IMR-90 (cell line): ENCODE measurements at regions not wholly inside any gene's neighbourhood (a gene's known extent, or its start where the extent isn't known, plus 50 kb on each side); places are given as distances from the start of the nearest gene placed in this dataset.

ENCODE experiments used
- ATAC-seq: fragments of 200-7000 bp; cut with Tn5 transposase; 2 replicates; pipeline ENCODE4 v1.9.1; 2020; ENCODE audit warnings: low read depth, mild to moderate bottlenecking, moderate library complexity
- BruUV-seq: library from RNA; stranded (reverse); fragments of 400-500 nt; replicated peaks from 2 replicates; lab custom pipeline; 2021; lab: Mats Ljungman, UMichigan
- CTCF ChIA-PET: fragments of 300-600 bp; formaldehyde crosslinking; extraction: SDS; loops from one replicate; lab custom pipeline; 2021; ENCODE audit warnings: antibody characterized with exemption; lab: Yijun Ruan, JAX
- POLR2A ChIA-PET: fragments of 300-600 bp; sonication (Branson Sonifier 250); formaldehyde crosslinking; loops from one replicate; lab custom pipeline; 2022; ENCODE audit warnings: antibody characterized with exemption; ENCODE audit not compliant: unreplicated experiment; lab: Charles Lee
- DNase-seq: peaks from one replicate; pipeline ENCODE4 v3.0.0; 2013
- H2AFZ ChIP-seq: replicated peaks from 2 replicates; pipeline ENCODE3; 2013; ENCODE audit warnings: low read length, mild to moderate bottlenecking; ENCODE audit not compliant: poor library complexity
- H2AK5ac ChIP-seq: 2 replicates; pipeline ENCODE4 v1.6.1; 2013; ENCODE audit warnings: low read depth, low read length, inconsistent platforms
- H2AK9ac ChIP-seq: replicated peaks from 2 replicates; pipeline ENCODE3; 2013; ENCODE audit warnings: mild to moderate bottlenecking, low read depth, low read length, moderate library complexity; ENCODE audit not compliant: poor library complexity
- H2BK120ac ChIP-seq: 2 replicates; pipeline ENCODE4 v1.6.1; 2013; ENCODE audit warnings: low read depth, low read length, inconsistent platforms
- H2BK15ac ChIP-seq: 3 replicates; pipeline ENCODE4 v1.6.1; 2013; ENCODE audit warnings: low read depth, low read length, inconsistent platforms
- H2BK20ac ChIP-seq: 2 replicates; pipeline ENCODE4 v1.6.1; 2013; ENCODE audit warnings: low read depth, mild to moderate bottlenecking, inconsistent platforms, low read length, moderate library complexity
- H2BK5ac ChIP-seq: 2 replicates; pipeline ENCODE4 v1.6.1; 2013; ENCODE audit warnings: mild to moderate bottlenecking, low read depth, low read length, inconsistent platforms; ENCODE audit not compliant: poor library complexity, severe bottlenecking
- H3K14ac ChIP-seq: replicated peaks from 2 replicates; pipeline ENCODE4 v1.6.1; 2013; ENCODE audit warnings: low read depth, low read length, inconsistent platforms
- H3K18ac ChIP-seq: 2 replicates; pipeline ENCODE4 v1.6.1; 2013; ENCODE audit warnings: low read depth, low read length, control low read depth
- H3K23ac ChIP-seq: 2 replicates; pipeline ENCODE4 v1.6.1; 2013; ENCODE audit warnings: low read depth, low read length, inconsistent platforms
- H3K27ac ChIP-seq: 2 replicates; pipeline ENCODE4 v1.5.1; 2013; ENCODE audit warnings: mild to moderate bottlenecking, control low read depth, low read length; ENCODE audit not compliant: insufficient read depth
- H3K27me3 ChIP-seq: 2 replicates; pipeline ENCODE4 v1.6.1; 2013; ENCODE audit warnings: low read length; ENCODE audit not compliant: control insufficient read depth, insufficient read depth
- H3K36me3 ChIP-seq: 2 replicates; pipeline ENCODE4 v1.6.1; 2013; ENCODE audit warnings: low read length, mixed read lengths; ENCODE audit not compliant: control insufficient read depth, insufficient read depth
- H3K4ac ChIP-seq: 2 replicates; pipeline ENCODE4 v1.6.1; 2013; ENCODE audit warnings: low read depth, low read length, inconsistent platforms
- H3K4me1 ChIP-seq: 2 replicates; pipeline ENCODE4 v1.6.1; 2013; ENCODE audit warnings: low read length, mixed read lengths; ENCODE audit not compliant: control insufficient read depth, insufficient read depth
- H3K4me2 ChIP-seq: 2 replicates; pipeline ENCODE4 v1.6.1; 2013; ENCODE audit warnings: low read depth, mild to moderate bottlenecking, control low read depth, low read length, moderate library complexity
- H3K4me3 ChIP-seq: 2 replicates; pipeline ENCODE4 v1.5.1; 2013; ENCODE audit warnings: low read depth, mild to moderate bottlenecking, control low read depth, low read length, moderate library complexity; ENCODE audit not compliant: insufficient read depth
- H3K56ac ChIP-seq: 2 replicates; pipeline ENCODE4 v1.6.1; 2013; ENCODE audit warnings: low read length, inconsistent platforms; ENCODE audit not compliant: insufficient read depth; ENCODE audit errors: extremely low read depth
- H3K79me1 ChIP-seq, 2 experiments: 2 replicates each; pipeline ENCODE4 v1.6.1; 2013; ENCODE audit warnings: low read length in 2 of 2, inconsistent platforms in 1 of 2, low read depth in 1 of 2
- H3K9ac ChIP-seq: 2 replicates; pipeline ENCODE4 v1.6.1; 2013; ENCODE audit warnings: low read depth, low read length, control low read depth
- H3K9me1 ChIP-seq: 2 replicates; pipeline ENCODE4 v1.6.1; 2013; ENCODE audit warnings: low read length, inconsistent platforms; ENCODE audit not compliant: insufficient read depth
- H3K9me3 ChIP-seq: 2 replicates; pipeline ENCODE4 v1.6.1; 2013; ENCODE audit warnings: low read length; ENCODE audit not compliant: control insufficient read depth, insufficient read depth
- H4K20me1 ChIP-seq: 2 replicates; pipeline ENCODE4 v1.6.1; 2013; ENCODE audit warnings: low read length, inconsistent platforms; ENCODE audit not compliant: insufficient read depth
- H4K5ac ChIP-seq: 2 replicates; pipeline ENCODE4 v1.6.1; 2013; ENCODE audit warnings: mild to moderate bottlenecking, low read depth, low read length, control low read depth
- H4K8ac ChIP-seq, 2 experiments: 2 replicates each; pipeline ENCODE4 v1.6.1; 2013; ENCODE audit warnings: low read depth in 2 of 2, low read length in 2 of 2, control low read depth in 1 of 2, inconsistent platforms in 1 of 2
- H4K91ac ChIP-seq: 2 replicates; pipeline ENCODE4 v1.6.1; 2013; ENCODE audit warnings: low read depth, low read length, inconsistent platforms; ENCODE audit not compliant: insufficient read depth
- CTCF ChIP-seq: conservative IDR thresholded peaks from 2 replicates; pipeline ENCODE4 v1.5.1; 2012; ENCODE audit warnings: mild to moderate bottlenecking, low read depth, low read length, improper control_type of control experiment
- MAFK ChIP-seq: IDR thresholded peaks from 2 replicates; pipeline ENCODE4 v1.6.1; 2012; ENCODE audit warnings: low read depth, low read length, improper control_type of control experiment
- NFE2L2 ChIP-seq: fragments of 150-350 bp; IDR thresholded peaks from 2 replicates; pipeline ENCODE4 v1.6.1; 2016; ENCODE audit warnings: low read depth, mild to moderate bottlenecking, low read length
- WGBS, 2 experiments: methylation state at CpG; one replicate each; pipeline versions ENCODE4 v1.1.5 to v1.1.7; 2013; ENCODE audit warnings: missing lambda C conversion rate in 2 of 2; ENCODE audit not compliant: insufficient read length in 1 of 2; ENCODE audit errors: extremely low coverage in 2 of 2; 5-methylcytosine and 5-hydroxymethylcytosine counted together
- dilution Hi-C: fragments of 300-500 bp; cut with HindIII; formaldehyde crosslinking; loops from one replicate; pipeline ENCODE4 v1.14.3; 2018; ENCODE audit warnings: low sequenced_read_pairs; ENCODE audit not compliant: unreplicated experiment
- in situ Hi-C: fragments of 300-500 bp; cut with MboI; formaldehyde crosslinking; loops from 3 replicates; pipeline ENCODE4 v1.14.3; 2019; ENCODE audit warnings: low sequenced_read_pairs, inconsistent platforms, mixed read lengths
- intact Hi-C: fragments of 100-400 bp; cut with micrococcal nuclease; formaldehyde crosslinking; loops from 2 replicates; pipeline ENCODE4 v1.10.0; 2022
- TF ChIP-seq, protein P1 (sequence below): fragments of 150-350 bp; IDR thresholded peaks from 2 replicates; pipeline ENCODE4 v1.6.1; 2016; ENCODE audit warnings: low read depth, mild to moderate bottlenecking, low read length, moderate library complexity, borderline replicate concordance

GRCh38 chr13:99873832-99874430, 97.6 kb downstream of the ZIC5 start:
- no CpG with 5 or more reads among the region's 3 CpGs for WGBS, 2 experiments
- Histone ChIP-seq H3K9me1 (no peaks in the 10 kb centered on the region), H3K18ac (no peak overlapping the region), H4K20me1 (no peaks in the 10 kb centered on the region), H3K27ac (no peak overlapping the region), H2BK5ac (no peak overlapping the region), H4K5ac (no peak overlapping the region), H4K8ac (no peak overlapping the region), H3K27me3 (peaks cover 5% of the 10 kb centered on the region), H2AK5ac (no peak overlapping the region), H3K23ac (no peak overlapping the region), H3K14ac (no peak overlapping the region), H4K91ac (no peak overlapping the region), H3K9me3 (no peaks in the 10 kb centered on the region), H2BK20ac (no peak overlapping the region), H2BK120ac (no peak overlapping the region), H3K36me3 (no peaks in the 10 kb centered on the region), H3K79me1 (no peaks in the 10 kb centered on the region), H3K4me1 (no peaks in the 10 kb centered on the region), H3K4ac (no peak overlapping the region), H2BK15ac (no peak overlapping the region), H2AK9ac (no peak overlapping the region), H3K9ac (no peak overlapping the region), H3K4me2 (no peak overlapping the region), H2AFZ (no peak overlapping the region), H3K4me3 (no peak overlapping the region), H3K56ac (no peak overlapping the region)
- CTCF ChIA-PET, result no interaction called here
- no peak for ATAC-seq
- no TSS peak for BruUV-seq
- intact Hi-C loops (loop anchor here (10.0 kb wide), 1 partner anchor 189 kb away; no protein-coding TSS in a partner anchor), in situ Hi-C loops (no loop called here), dilution Hi-C loops (no loop called here)
- TF ChIP-seq, protein P1, sequence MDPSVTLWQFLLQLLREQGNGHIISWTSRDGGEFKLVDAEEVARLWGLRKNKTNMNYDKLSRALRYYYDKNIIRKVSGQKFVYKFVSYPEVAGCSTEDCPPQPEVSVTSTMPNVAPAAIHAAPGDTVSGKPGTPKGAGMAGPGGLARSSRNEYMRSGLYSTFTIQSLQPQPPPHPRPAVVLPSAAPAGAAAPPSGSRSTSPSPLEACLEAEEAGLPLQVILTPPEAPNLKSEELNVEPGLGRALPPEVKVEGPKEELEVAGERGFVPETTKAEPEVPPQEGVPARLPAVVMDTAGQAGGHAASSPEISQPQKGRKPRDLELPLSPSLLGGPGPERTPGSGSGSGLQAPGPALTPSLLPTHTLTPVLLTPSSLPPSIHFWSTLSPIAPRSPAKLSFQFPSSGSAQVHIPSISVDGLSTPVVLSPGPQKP, result no peak
- TF ChIP-seq CTCF, result no peak
- no peak for TF ChIP-seq NFE2L2
- TF ChIP-seq MAFK, result peak; percentile 59
- DNase-seq, result no peak
- POLR2A ChIA-PET, result no interaction called here
